ENCODE measurements at regions not wholly inside any gene's neighbourhood (a gene's known extent, or its start where the extent isn't known, plus 50 kb on each side); places are given as distances from the start of the nearest gene placed in this dataset.
"Not testable (repeated sequence)": the region's sequence is repeated elsewhere in the genome, so short reads cannot be mapped to it uniquely, and the experiment has no call there.

DNA sequence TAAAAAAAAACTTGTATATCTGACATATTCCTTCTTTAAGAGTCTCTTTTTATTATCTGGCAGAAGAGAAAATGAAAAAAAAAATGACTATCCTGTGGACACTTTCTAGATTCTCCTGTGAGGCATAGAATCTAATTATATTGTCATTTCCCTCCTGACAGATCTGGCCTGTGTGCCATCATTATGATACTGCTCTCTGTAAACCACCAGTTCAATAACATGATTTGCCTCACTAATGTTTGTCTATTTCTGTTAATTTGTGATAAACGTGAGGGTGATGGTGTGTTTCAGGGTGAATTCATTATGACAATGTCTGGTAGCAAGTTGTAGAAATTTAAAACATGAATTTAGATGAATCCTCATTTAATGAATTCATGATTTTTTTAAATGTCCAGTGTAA is 844.5 kb upstream of the ADGRB3 start:
- DNase-seq (ENCODE audit: low read depth in 1 of 2, low spot score in 1 of 2) (no peak), FAIRE-seq (no peak), ATAC-seq (no peak)
- POLR2A ChIA-PET: no interaction called here
- 9% methylated on average over 1 of the region's 1 CpG for WGBS (ENCODE audit: missing lambda C conversion rate)
- no peaks in the 10 kb centered on the region for H3K9me3 ChIP-seq
- H3K4me1 ChIP-seq: no peaks in the 10 kb centered on the region
- no peak overlapping the region for H3K27ac ChIP-seq
- no peak overlapping the region for H3K4me2 ChIP-seq
- TF ChIP-seq PBX3 (IDR thresholded peaks at IDR 0.05) (no peak), CHD2 (IDR thresholded peaks at IDR 0.05; ENCODE audit: low read length, partially characterized antibody) (no peak), KDM5A (IDR thresholded peaks at IDR 0.05) (no peak), GATA3 (IDR thresholded peaks at IDR 0.05; ENCODE audit: borderline replicate concordance) (no peak), RAD21 (conservative IDR thresholded peaks at IDR 0.05 in 1 of 2, IDR thresholded peaks at IDR 0.05 in 1 of 2) (no peak), KDM1A (IDR thresholded peaks at IDR 0.05; ENCODE audit: low read depth) (no peak), ZC3H11A (IDR thresholded peaks at IDR 0.05) (no peak), CEBPB (IDR thresholded peaks at IDR 0.05) (no peak), RCOR1 (IDR thresholded peaks at IDR 0.05; ENCODE audit: low read depth, low read length) (no peak), JUN (IDR thresholded peaks at IDR 0.05) (no peak)
- TF ChIP-seq, protein P1, sequence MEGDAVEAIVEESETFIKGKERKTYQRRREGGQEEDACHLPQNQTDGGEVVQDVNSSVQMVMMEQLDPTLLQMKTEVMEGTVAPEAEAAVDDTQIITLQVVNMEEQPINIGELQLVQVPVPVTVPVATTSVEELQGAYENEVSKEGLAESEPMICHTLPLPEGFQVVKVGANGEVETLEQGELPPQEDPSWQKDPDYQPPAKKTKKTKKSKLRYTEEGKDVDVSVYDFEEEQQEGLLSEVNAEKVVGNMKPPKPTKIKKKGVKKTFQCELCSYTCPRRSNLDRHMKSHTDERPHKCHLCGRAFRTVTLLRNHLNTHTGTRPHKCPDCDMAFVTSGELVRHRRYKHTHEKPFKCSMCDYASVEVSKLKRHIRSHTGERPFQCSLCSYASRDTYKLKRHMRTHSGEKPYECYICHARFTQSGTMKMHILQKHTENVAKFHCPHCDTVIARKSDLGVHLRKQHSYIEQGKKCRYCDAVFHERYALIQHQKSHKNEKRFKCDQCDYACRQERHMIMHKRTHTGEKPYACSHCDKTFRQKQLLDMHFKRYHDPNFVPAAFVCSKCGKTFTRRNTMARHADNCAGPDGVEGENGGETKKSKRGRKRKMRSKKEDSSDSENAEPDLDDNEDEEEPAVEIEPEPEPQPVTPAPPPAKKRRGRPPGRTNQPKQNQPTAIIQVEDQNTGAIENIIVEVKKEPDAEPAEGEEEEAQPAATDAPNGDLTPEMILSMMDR (IDR thresholded peaks at IDR 0.05): no peak
- TF ChIP-seq, protein P2, sequence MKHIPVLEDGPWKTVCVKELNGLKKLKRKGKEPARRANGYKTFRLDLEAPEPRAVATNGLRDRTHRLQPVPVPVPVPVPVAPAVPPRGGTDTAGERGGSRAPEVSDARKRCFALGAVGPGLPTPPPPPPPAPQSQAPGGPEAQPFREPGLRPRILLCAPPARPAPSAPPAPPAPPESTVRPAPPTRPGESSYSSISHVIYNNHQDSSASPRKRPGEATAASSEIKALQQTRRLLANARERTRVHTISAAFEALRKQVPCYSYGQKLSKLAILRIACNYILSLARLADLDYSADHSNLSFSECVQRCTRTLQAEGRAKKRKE (CRISPR knock-in tag; IDR thresholded peaks at IDR 0.05; ENCODE audit: low read depth): no peak
- TF ChIP-seq, protein P3, sequence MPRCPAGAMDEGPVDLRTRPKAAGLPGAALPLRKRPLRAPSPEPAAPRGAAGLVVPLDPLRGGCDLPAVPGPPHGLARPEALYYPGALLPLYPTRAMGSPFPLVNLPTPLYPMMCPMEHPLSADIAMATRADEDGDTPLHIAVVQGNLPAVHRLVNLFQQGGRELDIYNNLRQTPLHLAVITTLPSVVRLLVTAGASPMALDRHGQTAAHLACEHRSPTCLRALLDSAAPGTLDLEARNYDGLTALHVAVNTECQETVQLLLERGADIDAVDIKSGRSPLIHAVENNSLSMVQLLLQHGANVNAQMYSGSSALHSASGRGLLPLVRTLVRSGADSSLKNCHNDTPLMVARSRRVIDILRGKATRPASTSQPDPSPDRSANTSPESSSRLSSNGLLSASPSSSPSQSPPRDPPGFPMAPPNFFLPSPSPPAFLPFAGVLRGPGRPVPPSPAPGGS (IDR thresholded peaks at IDR 0.05): no peak
- H3K4me3 ChIP-seq: no peak overlapping the region
- CTCF ChIA-PET: no interaction called here

DNA sequence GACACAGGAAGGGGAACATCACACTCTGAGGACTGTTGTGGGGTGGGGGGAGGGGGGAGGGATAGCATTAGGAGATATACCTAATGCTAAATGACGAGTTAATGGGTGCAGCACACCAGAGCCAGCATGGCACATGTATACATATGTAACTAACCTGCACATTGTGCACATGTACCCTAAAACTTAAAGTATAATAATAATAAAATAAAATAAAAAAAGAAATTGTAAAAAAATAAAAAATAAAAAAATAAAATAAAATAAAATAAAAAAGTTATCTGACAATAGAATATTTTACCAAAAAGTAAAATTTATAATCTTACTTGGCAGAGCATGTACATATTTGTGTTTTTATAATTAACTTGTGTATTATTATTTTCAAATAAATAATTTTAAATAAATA is 848.0 kb upstream of the ADGRB3 start:
- WGBS (ENCODE audit: missing lambda C conversion rate): 0% methylated on average over 1 of the region's 1 CpG
- H3K27ac ChIP-seq; POLR2A ChIA-PET; FAIRE-seq; ATAC-seq; CTCF ChIA-PET; H3K4me3 ChIP-seq; H3K9me3 ChIP-seq; DNase-seq (ENCODE audit: low read depth in 1 of 2, low spot score in 1 of 2); H3K4me2 ChIP-seq; H3K4me1 ChIP-seq: not testable (repeated sequence)

DNA sequence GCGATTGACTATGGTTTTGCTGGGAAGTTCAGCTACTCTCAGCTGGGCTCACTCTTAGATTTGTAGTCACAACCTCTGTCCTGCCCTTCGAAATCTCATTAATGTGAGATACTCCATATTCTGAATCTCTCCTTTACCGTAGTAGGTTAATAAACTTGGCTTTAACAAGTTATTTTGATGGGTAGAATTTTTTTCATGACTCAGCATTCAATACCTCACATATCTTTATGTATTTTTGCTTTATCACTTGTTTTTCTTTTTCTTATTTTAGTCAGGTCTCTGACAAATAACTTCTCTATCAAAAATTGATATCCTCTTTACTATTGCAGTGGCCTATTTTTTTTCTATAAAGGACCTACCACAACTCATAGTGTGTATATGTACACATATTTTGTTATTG is 855.2 kb upstream of the ADGRB3 start:
- CTCF ChIA-PET: no interaction called here
- Histone ChIP-seq H3K4me3 (no peak overlapping the region), H3K4me2 (no peak overlapping the region), H3K9me3 (no peaks in the 10 kb centered on the region), H3K27ac (no peak overlapping the region), H3K4me1 (no peaks in the 10 kb centered on the region)
- DNase-seq (ENCODE audit: low read depth in 1 of 2, low spot score in 1 of 2) (no peak), FAIRE-seq (no peak), ATAC-seq (no peak)
- POLR2A ChIA-PET: no interaction called here
- WGBS (ENCODE audit: missing lambda C conversion rate): 26% methylated on average over 3 of the region's 3 CpGs
- TF ChIP-seq EHF (CRISPR knock-in tag; IDR thresholded peaks at IDR 0.05): no peak
- TF ChIP-seq KDM1A (IDR thresholded peaks at IDR 0.05; ENCODE audit: low read depth): no peak
- no peak for TF ChIP-seq POLR2AphosphoS2 (conservative IDR thresholded peaks at IDR 0.05; ENCODE audit: low read length)
- peak; percentile 78 for TF ChIP-seq MAFK (IDR thresholded peaks at IDR 0.05; ENCODE audit: partially characterized antibody)

DNA sequence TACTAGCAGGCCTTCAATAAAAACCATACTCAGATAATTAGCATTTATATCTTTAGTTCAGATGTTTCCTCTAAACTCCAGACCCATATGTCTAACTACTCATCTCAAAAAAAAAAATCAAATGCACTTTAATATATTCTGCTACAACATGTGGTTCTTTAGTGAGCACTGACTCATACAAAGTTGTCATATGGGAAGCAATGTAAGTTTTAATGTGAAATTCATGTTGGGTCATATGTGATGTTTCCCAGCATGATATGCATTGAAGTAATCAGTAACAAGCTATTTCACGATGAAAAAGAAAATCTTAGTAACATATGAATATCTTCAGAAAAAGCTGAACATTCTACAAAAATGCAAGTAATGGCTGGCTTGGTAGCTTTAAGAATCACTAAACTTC is 859.7 kb upstream of the ADGRB3 start:
- ChIA-PET POLR2A (no interaction called here), CTCF (no interaction called here)
- no peak for FAIRE-seq
- TF ChIP-seq SREBF2 (IDR thresholded peaks at IDR 0.05) (no peak), POLR2A (IDR thresholded peaks at IDR 0.05; ENCODE audit: low read length) (no peak), GATA3 (IDR thresholded peaks at IDR 0.05; ENCODE audit: borderline replicate concordance) (no peak), PHF8 (IDR thresholded peaks at IDR 0.05; ENCODE audit: borderline replicate concordance, low read depth) (no peak), CBX8 (IDR thresholded peaks at IDR 0.05) (no peak), MYC (IDR thresholded peaks at IDR 0.05; ENCODE audit: borderline replicate concordance, low read length) (no peak), EHMT2 (IDR thresholded peaks at IDR 0.05; ENCODE audit: low read depth) (no peak), POLR2AphosphoS2 (conservative IDR thresholded peaks at IDR 0.05; ENCODE audit: low read length) (no peak), MAFK (IDR thresholded peaks at IDR 0.05; ENCODE audit: partially characterized antibody) (no peak), HOXB13 (CRISPR knock-in tag; IDR thresholded peaks at IDR 0.05; ENCODE audit: low read depth) (no peak)
- TF ChIP-seq, protein P4, sequence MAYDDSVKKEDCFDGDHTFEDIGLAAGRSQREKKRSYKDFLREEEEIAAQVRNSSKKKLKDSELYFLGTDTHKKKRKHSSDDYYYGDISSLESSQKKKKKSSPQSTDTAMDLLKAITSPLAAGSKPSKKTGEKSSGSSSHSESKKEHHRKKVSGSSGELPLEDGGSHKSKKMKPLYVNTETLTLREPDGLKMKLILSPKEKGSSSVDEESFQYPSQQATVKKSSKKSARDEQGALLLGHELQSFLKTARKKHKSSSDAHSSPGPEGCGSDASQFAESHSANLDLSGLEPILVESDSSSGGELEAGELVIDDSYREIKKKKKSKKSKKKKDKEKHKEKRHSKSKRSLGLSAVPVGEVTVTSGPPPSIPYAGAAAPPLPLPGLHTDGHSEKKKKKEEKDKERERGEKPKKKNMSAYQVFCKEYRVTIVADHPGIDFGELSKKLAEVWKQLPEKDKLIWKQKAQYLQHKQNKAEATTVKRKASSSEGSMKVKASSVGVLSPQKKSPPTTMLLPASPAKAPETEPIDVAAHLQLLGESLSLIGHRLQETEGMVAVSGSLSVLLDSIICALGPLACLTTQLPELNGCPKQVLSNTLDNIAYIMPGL (CRISPR knock-in tag; IDR thresholded peaks at IDR 0.05; ENCODE audit: borderline replicate concordance): no peak
- TF ChIP-seq, protein P3 (IDR thresholded peaks at IDR 0.05): no peak

More for the DNA sequence above, 859.7 kb upstream of the ADGRB3 start:
- H3K4me3 ChIP-seq: no peak overlapping the region
- H3K9me3 ChIP-seq: no peaks in the 10 kb centered on the region
- H3K4me1 ChIP-seq: no peaks in the 10 kb centered on the region
- no peak for ATAC-seq
- no peak overlapping the region for H3K4me2 ChIP-seq
- no peak for DNase-seq (ENCODE audit: low read depth in 1 of 2, low spot score in 1 of 2)
- H3K27ac ChIP-seq: no peak overlapping the region
- WGBS (ENCODE audit: missing lambda C conversion rate): 36% methylated on average over 1 of the region's 1 CpG

Data from A549 (cell line).